GM12865 (cell line): ENCODE measurements at regions not wholly inside any gene's neighbourhood (a gene's known extent, or its start where the extent isn't known, plus 50 kb on each side); places are given as distances from the start of the nearest gene placed in this dataset.

Experiments used
- DNase-seq: peaks from one replicate; pipeline ENCODE4 v3.0.0; 2010; ENCODE audit warnings: low read depth
- H3K4me3 ChIP-seq: 2 replicates; pipeline ENCODE4 v1.5.1; 2011; ENCODE audit warnings: mild to moderate bottlenecking, low read depth, low read length, control low read depth
- CTCF ChIP-seq: IDR thresholded peaks from 2 replicates; pipeline ENCODE4 v1.5.1; 2011; ENCODE audit warnings: low read length, control low read depth, low read depth, inconsistent platforms; ENCODE audit not compliant: insufficient read depth; ENCODE audit errors: missing control alignments

GRCh38 chrX:39929379-39930025 lies 168.3 kb downstream of the BCOR start:
- no peak for TF ChIP-seq CTCF
- no peak for DNase-seq
- no peak overlapping the region for H3K4me3 ChIP-seq

GRCh38 chrX:39930786-39931528 lies 166.8 kb downstream of the BCOR start:
- no peak for DNase-seq
- H3K4me3 ChIP-seq: no peak overlapping the region
- no peak for TF ChIP-seq CTCF

- no peak for DNase-seq
- H3K4me3 ChIP-seq: no peak overlapping the region
- no peak for TF ChIP-seq CTCF
Observed at GRCh38 chrX:39931529-39932282, 166.1 kb downstream of the BCOR start.

GRCh38 chrX:39935411-39936064 lies 162.2 kb downstream of the BCOR start:
- DNase-seq: no peak
- no peak for TF ChIP-seq CTCF
- no peak overlapping the region for H3K4me3 ChIP-seq

GRCh38 chrX:39936886-39937770 lies 160.6 kb downstream of the BCOR start:
- TF ChIP-seq CTCF: no peak
- peak; percentile 44 for DNase-seq
- H3K4me3 ChIP-seq: peak overlapping the region; percentile 34

- no peak for DNase-seq
- no peak overlapping the region for H3K4me3 ChIP-seq
- no peak for TF ChIP-seq CTCF
Observed at GRCh38 chrX:39938466-39938865, 159.3 kb downstream of the BCOR start.
